K562 (cell line): ENCODE measurements at regions not wholly inside any gene's neighbourhood (a gene's known extent, or its start where the extent isn't known, plus 50 kb on each side); places are given as distances from the start of the nearest gene placed in this dataset.

Experiments
- ATAC-seq: fragments of 200-7000 bp; cut with Tn5 transposase; 3 replicates; pipeline ENCODE4 v1.9.1; 2020; ENCODE audit warnings: moderate library complexity
- BruUV-seq: library from RNA; stranded (reverse); fragments of 400-500 nt; replicated peaks from 2 replicates; lab custom pipeline; 2021; lab: Mats Ljungman, UMichigan
- CTCF ChIA-PET: fragments of 300-600 bp; formaldehyde crosslinking; extraction: SDS; loops from one replicate; lab custom pipeline; 2021; ENCODE audit warnings: low intra/inter-chr PET ratio; lab: Yijun Ruan, JAX
- POLR2A ChIA-PET: fragments of 300-600, 350-650 bp; sonication (Branson Sonifier 250); formaldehyde crosslinking; extraction: SDS; loops from one replicate; lab custom pipeline; 2021; ENCODE audit warnings: antibody characterized with exemption, inconsistent platforms; lab: Yijun Ruan, JAX
- DNase-seq, 4 experiments: peaks; one replicate each; pipeline versions ENCODE4 v3.0.0 to v3.0.0-alpha.2; 2011 to 2018; ENCODE audit warnings: low spot score in 3 of 4, mixed read lengths in 3 of 4; ENCODE audit errors: extremely low read depth in 1 of 4
- FAIRE-seq: peaks from 2 replicates; lab custom pipeline; 2011; peaks lifted over from hg19 to GRCh38; lab: Jason Lieb, UNC
- H2AFZ ChIP-seq: 2 replicates; pipeline ENCODE4 v1.6.0; 2011; ENCODE audit warnings: low read depth, low read length, control low read depth, inconsistent platforms
- H3K27ac ChIP-seq: fragments of 200-600 bp; 3 replicates; pipeline ENCODE4 v1.8.0; 2011; ENCODE audit warnings: low read depth, mild to moderate bottlenecking, control low read depth, inconsistent platforms, low read length, moderate library complexity, mixed read lengths; ENCODE audit errors: extremely low read depth
- H3K27me3 ChIP-seq, 2 experiments: fragments of 300-600 bp in 1 of 2; 2 replicates in 1 of 2; 3 replicates in 1 of 2; pipeline versions ENCODE4 v1.6.0 to v1.8.0; 2011; ENCODE audit warnings: inconsistent platforms in 2 of 2, low read length in 2 of 2, mild to moderate bottlenecking in 1 of 2, mixed read lengths in 1 of 2, moderate library complexity in 1 of 2; ENCODE audit not compliant: control insufficient read depth in 2 of 2, insufficient read depth in 2 of 2
- H3K36me3 ChIP-seq: fragments of 300-600 bp; 3 replicates; pipeline ENCODE4 v1.8.0; 2011; ENCODE audit warnings: mild to moderate bottlenecking, low read length, inconsistent platforms; ENCODE audit not compliant: control insufficient read depth, insufficient read depth
- H3K4me1 ChIP-seq, 2 experiments: fragments of 200-600 bp in 1 of 2; replicated peaks in 1 of 2; 2 replicates in 1 of 2; 3 replicates in 1 of 2; pipeline versions ENCODE4 v1.5.1 to v1.8.0; 2011; ENCODE audit warnings: inconsistent platforms in 2 of 2, low read length in 2 of 2, mild to moderate bottlenecking in 1 of 2, mixed read lengths in 1 of 2, moderate library complexity in 1 of 2; ENCODE audit not compliant: control insufficient read depth in 2 of 2, insufficient read depth in 2 of 2
- H3K4me2 ChIP-seq: 2 replicates; pipeline ENCODE4 v1.6.1; 2011; ENCODE audit warnings: low read length, control low read depth, inconsistent platforms, mixed read lengths; ENCODE audit not compliant: insufficient read depth
- H3K4me3 ChIP-seq: fragments of 200-600 bp; sonication (generic), shearing (Covaris generic); 2 replicates; pipeline ENCODE4 v1.5.1; 2016; ENCODE audit warnings: control low read depth, inconsistent platforms
- H3K79me2 ChIP-seq: fragments of 200-600 bp; 3 replicates; pipeline ENCODE4 v1.8.0; 2011; ENCODE audit warnings: low read length, inconsistent platforms; ENCODE audit not compliant: control insufficient read depth, insufficient read depth
- H3K9ac ChIP-seq, 2 experiments: 2 replicates each; pipeline versions ENCODE4 v1.6.0 to v1.6.1; 2011; ENCODE audit warnings: low read depth in 2 of 2, low read length in 2 of 2, control low read depth in 1 of 2, inconsistent platforms in 1 of 2, mild to moderate bottlenecking in 1 of 2, mixed read lengths in 1 of 2; ENCODE audit not compliant: insufficient read depth in 1 of 2
- H3K9me1 ChIP-seq: one replicate; pipeline ENCODE4 v1.6.0; 2011; ENCODE audit warnings: inconsistent platforms, mild to moderate bottlenecking, low read length, moderate library complexity; ENCODE audit not compliant: control insufficient read depth, insufficient read depth
- H3K9me3 ChIP-seq: replicated peaks from 2 replicates; pipeline ENCODE4 v1.5.1; 2011; ENCODE audit warnings: low read depth, low read length, inconsistent platforms; ENCODE audit not compliant: control insufficient read depth, insufficient read depth
- H4K20me1 ChIP-seq: replicated peaks from 2 replicates; pipeline ENCODE4 v1.6.1; 2011; ENCODE audit warnings: low read length, inconsistent platforms, mixed read lengths; ENCODE audit not compliant: control insufficient read depth, insufficient read depth
- ARHGAP35 ChIP-seq: fragments of 450-650 bp; IDR thresholded peaks from 2 replicates; pipeline ENCODE4 v1.6.1; 2018; ENCODE audit not compliant: partially characterized antibody
- BRCA1 ChIP-seq, 2 experiments: fragments of 450-650 bp in 1 of 2; sonication (generic) in 1 of 2; formaldehyde crosslinking in 1 of 2; IDR thresholded peaks; 2 replicates each; pipeline versions ENCODE4 v1.5.0 to v1.6.1; 2017 to 2020; ENCODE audit warnings: mild to moderate bottlenecking in 1 of 2, missing genetic modification reagents in 1 of 2
- GTF2F1 ChIP-seq: IDR thresholded peaks from 2 replicates; pipeline ENCODE4 v1.6.1; 2011; ENCODE audit warnings: low read depth, low read length, improper control_type of control experiment
- MCM5 ChIP-seq: fragments of 450-650 bp; IDR thresholded peaks from 2 replicates; pipeline ENCODE4 v1.6.1; 2016; ENCODE audit warnings: low read depth
- NELFE ChIP-seq: IDR thresholded peaks from 2 replicates; pipeline ENCODE4 v1.6.1; 2011; ENCODE audit warnings: mild to moderate bottlenecking; ENCODE audit not compliant: insufficient read depth, insufficient read length
- NFRKB ChIP-seq: fragments of 450-650 bp; IDR thresholded peaks from 2 replicates; pipeline ENCODE4 v1.6.1; 2016; ENCODE audit warnings: low read depth
- TGIF2 ChIP-seq: sonication (generic); formaldehyde crosslinking; IDR thresholded peaks from 2 replicates; pipeline ENCODE4 v1.8.1; 2022; ENCODE audit warnings: mild to moderate bottlenecking, missing genetic modification reagents, moderate library complexity
- TRIM28 ChIP-seq: fragments of 450-650 bp; IDR thresholded peaks from 2 replicates; pipeline ENCODE4 v1.6.1; 2017
- ZBTB1 ChIP-seq: sonication (generic); formaldehyde crosslinking; IDR thresholded peaks from 2 replicates; pipeline ENCODE4 v1.8.1; 2023; ENCODE audit warnings: missing genetic modification reagents, low read depth, mild to moderate bottlenecking, borderline replicate concordance
- WGBS: fragments of 100-300 bp; shearing (Covaris generic); methylation state at CpG from one replicate; pipeline ENCODE4 v1.1.6; 2016; ENCODE audit warnings: low coverage, mixed read lengths; ENCODE audit not compliant: insufficient coverage; ENCODE audit errors: missing lambda C conversion rate; 5-methylcytosine and 5-hydroxymethylcytosine counted together
- in situ Hi-C: fragments of 300-500 bp; cut with MboI; formaldehyde crosslinking; loops from 4 replicates; pipeline ENCODE4 v1.15.0; 2018; ENCODE audit warnings: inconsistent platforms, mixed read lengths
- intact Hi-C: fragments of 100-400 bp; cut with micrococcal nuclease; formaldehyde crosslinking; loops from 2 replicates; pipeline ENCODE4 v1.14.2; 2022
- TF ChIP-seq, protein P1 (sequence below): IDR thresholded peaks from 2 replicates; pipeline ENCODE4 v1.6.1; 2011; ENCODE audit warnings: borderline replicate concordance, low read depth, mild to moderate bottlenecking, moderate library complexity, low read length; ENCODE audit not compliant: insufficient read depth, poor library complexity, severe bottlenecking

DNA sequence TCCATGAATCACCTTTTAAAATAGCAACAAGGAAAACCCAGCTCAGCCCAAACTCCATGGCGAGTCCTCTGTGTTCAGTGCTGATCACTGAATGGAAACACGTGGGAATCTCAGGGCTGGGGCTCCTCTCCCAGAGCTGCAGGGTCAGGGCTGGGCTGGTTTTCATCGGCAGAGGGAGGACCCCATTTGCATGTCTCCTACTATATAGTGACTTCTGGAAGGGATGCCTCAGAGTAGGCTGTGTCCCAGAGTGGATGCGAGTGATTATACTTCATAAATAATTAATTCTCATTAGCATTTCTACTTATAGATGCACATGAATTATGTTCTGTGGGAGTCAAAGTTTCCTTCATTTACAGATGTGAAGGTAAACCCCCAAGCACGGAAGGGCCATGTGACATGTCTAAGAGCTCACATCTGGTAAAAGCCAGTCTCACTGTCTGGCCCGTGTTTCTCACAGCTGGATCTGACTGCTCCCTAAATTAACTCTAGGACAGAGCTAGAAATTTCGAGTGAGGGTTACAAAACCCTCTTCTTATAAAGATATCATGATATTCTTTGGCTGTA is 685.0 kb downstream of the TMEM121 start:
- no peak for ATAC-seq

More for the DNA sequence above, 685.0 kb downstream of the TMEM121 start:
- Histone ChIP-seq H3K4me2 (no peak overlapping the region), H2AFZ (no peak overlapping the region), H3K9me3 (no peaks in the 10 kb centered on the region), H3K79me2 (no peaks in the 10 kb centered on the region), H3K4me1 (no peaks in the 10 kb centered on the region; a peak in 3 of 5 replicates), H3K9me1 (no peaks in the 10 kb centered on the region), H3K36me3 (no peaks in the 10 kb centered on the region), H4K20me1 (no peaks in the 10 kb centered on the region), H3K27me3 (no peaks in the 10 kb centered on the region; a peak in 1 of 5 replicates), H3K4me3 (no peak overlapping the region), H3K9ac (no peak overlapping the region), H3K27ac (no peak overlapping the region)
- CTCF ChIA-PET: no interaction called here
- WGBS: 1% methylated on average over 6 of the region's 7 CpGs
- intact Hi-C loops (loop anchor here (10.0 kb wide), 1 partner anchor 67 kb away; no protein-coding TSS in a partner anchor), in situ Hi-C loops (no loop called here)
- TF ChIP-seq NFRKB (no peak), ARHGAP35 (no peak), GTF2F1 (no peak), MCM5 (no peak), ZBTB1 (CRISPR knock-in tag) (no peak), TRIM28 (no peak), TGIF2 (CRISPR knock-in tag) (no peak), NELFE (no peak), BRCA1 (IDR thresholded peaks at IDR 0.05) (no peak), BRCA1 (CRISPR knock-in tag; IDR thresholded peaks at IDR 0.05) (no peak)
- TF ChIP-seq, protein P1, sequence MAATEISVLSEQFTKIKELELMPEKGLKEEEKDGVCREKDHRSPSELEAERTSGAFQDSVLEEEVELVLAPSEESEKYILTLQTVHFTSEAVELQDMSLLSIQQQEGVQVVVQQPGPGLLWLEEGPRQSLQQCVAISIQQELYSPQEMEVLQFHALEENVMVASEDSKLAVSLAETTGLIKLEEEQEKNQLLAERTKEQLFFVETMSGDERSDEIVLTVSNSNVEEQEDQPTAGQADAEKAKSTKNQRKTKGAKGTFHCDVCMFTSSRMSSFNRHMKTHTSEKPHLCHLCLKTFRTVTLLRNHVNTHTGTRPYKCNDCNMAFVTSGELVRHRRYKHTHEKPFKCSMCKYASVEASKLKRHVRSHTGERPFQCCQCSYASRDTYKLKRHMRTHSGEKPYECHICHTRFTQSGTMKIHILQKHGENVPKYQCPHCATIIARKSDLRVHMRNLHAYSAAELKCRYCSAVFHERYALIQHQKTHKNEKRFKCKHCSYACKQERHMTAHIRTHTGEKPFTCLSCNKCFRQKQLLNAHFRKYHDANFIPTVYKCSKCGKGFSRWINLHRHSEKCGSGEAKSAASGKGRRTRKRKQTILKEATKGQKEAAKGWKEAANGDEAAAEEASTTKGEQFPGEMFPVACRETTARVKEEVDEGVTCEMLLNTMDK: no peak
- no TSS peak for BruUV-seq
- no peak for DNase-seq
- FAIRE-seq: no peak
- POLR2A ChIA-PET: no interaction called here
